Ramos (cell line): ENCODE measurements at regions not wholly inside any gene's neighbourhood (a gene's known extent, or its start where the extent isn't known, plus 50 kb on each side); places are given as distances from the start of the nearest gene placed in this dataset.
"Not testable (repeated sequence)": the region's sequence is repeated elsewhere in the genome, so short reads cannot be mapped to it uniquely, and the experiment has no call there.

Experiments used
- in situ Hi-C: fragments of 300-500 bp; cut with MboI; formaldehyde crosslinking; loops from one replicate; pipeline ENCODE4 v1.14.3; 2022; ENCODE audit warnings: low sequenced_read_pairs; ENCODE audit not compliant: unreplicated experiment

DNA sequence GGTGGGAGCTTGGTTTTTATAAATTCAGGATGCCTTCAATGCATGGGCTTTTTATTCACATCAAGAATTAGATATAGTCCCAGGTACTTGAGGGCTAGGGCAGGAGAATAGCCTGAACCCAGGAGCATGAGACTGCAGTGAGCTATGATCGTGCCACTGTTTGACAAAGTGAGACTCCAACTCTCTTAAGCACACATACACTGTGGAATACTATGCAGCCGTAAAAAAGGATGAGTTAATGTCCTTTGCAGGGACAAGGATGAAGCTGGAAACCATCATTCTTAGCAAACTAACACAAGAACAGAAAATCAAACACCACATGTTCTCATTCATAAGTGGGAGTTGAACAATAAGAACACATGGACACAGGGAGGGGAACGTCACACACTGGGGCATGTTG, 470.0 kb downstream of the SETD4 start:
- in situ Hi-C loops, result not testable (repeated sequence)

GRCh38 chr21:35587841-35588380, 472.4 kb downstream of the SETD4 start:
- in situ Hi-C loops, result no loop called here

- in situ Hi-C loops, result no loop called here
Observed at GRCh38 chr21:35586305-35586704, 474.0 kb downstream of the SETD4 start.

GRCh38 chr21:35585878-35586277, 474.4 kb downstream of the SETD4 start:
- in situ Hi-C loops, result no loop called here

- in situ Hi-C loops, result no loop called here
Observed at GRCh38 chr21:35585155-35585554, 475.2 kb downstream of the SETD4 start.

- in situ Hi-C loops, result no loop called here
Observed at GRCh38 chr21:35583566-35584216, 476.6 kb downstream of the SETD4 start.

DNA sequence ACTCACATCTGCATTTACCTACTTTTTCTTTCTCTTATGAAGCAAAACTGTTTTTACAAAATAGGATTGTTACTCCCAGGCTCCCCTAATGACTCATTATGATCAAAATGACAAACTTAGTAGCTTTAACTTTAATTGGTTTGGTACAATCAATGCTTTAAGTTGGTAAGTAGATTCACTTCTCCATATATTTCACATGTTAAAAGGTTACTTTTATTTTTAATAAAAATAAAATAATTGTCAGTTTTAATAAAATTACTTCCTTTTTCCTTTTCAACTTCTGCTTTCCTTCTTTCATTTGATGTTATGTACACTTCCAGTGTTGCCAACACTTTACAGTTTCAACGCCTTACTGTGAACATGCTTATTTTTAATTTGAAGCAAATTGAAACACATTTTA, 477.6 kb downstream of the SETD4 start:
- in situ Hi-C loops, result no loop called here

DNA sequence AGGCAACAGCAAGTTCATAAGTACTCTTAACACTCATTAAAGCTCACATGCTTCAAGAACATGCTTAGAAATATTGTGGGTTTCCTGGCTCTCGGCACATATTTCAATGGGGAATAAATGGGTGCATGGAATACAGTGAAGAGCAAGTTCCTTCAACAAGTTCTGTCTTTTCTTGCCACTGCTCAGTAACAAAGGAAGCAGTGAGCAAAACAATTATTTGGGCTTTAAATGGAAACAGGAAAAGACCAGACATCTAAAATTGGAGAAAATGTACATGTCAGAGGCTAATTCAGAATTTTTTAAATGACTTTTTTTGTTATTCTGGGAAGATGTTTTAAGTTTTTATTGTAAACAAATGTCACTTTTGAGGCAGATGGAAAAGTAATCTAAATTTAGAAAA, 478.7 kb downstream of the SETD4 start:
- in situ Hi-C loops, result no loop called here

DNA sequence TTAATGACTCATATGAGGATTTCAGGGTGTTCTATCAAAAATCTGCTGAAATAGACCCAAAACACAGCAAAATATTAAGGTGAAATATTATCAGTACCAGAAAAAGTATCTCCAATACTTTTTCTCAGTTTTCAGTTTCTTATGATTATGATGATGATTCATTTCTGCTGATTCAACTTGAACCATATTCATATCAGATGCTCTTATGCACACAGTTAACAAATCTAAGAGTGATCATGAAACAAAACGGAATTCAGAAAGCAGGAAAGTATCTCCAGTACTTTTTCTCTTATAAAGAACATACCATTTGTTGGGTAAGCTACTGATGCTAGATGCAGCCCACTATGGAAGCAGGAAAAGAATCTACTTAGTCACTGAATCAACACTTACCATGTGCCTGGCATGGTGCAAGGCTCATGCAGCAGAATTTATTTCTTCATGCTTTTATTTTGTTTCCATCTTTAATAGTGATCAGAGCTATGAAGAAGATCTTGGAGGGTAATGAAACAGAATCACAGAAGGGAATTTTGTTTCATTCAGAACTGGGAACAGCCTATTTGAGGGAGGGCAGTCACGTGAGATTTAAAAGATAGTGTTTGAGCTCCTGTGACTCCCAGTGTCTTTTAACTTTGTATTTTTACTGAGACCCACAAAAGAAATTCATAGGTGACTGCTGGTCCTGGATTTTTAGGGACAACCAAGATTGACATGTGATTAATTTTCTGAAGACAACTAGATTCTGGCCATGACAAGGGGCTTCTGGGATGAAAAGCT, 480.6 kb downstream of the SETD4 start:
- in situ Hi-C loops, result no loop called here

DNA sequence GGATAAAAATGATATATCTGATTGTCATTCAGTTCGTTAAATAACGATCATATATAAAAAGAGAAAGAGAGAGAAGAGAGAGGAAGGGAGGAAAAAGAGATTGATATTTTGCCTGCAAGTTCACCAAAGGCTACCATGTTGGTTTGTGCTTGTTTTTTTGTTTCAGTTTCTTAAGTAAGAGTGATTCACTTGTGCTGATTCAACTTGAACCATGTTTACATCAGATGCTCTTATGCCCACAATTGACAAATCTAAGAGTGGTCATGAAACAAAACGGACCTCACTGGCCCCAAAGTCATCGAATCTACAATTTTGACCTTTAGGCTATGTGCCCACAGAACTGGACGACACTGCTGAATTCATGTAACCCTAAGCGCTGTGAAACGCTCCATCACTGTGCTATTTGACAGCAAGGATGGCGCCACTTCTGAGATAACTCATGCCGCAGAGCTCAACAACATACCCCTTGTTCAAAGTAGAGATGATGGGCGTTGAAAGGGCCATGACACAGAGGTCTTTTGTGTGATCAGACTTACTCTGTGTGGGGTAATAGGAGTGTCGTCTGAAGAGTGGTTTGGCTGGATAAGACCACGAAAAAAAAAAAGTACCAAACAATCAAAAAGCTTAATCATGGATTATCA, 481.4 kb downstream of the SETD4 start:
- in situ Hi-C loops, result no loop called here

DNA sequence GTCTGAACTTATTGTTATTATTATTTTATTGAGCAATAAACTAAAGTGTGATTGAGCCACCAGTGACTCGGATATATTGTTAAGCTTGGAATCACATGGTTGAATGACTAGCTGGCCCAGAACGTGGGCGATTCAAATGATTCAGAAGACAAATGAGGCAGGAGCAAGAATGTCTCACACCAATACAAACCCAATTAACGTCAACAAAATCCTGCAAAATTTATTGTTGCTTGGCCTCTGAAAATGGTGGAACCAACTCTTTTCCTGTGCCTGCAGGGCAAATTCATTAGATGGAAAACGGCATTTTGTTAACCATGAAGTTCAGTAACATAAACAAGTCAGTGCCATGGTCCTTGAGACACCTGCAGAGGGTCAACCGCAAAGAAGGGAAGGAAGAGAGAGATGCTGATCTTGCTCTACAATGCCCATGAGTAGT, 482.0 kb downstream of the SETD4 start:
- in situ Hi-C loops, result no loop called here

- in situ Hi-C loops, result no loop called here
Observed at GRCh38 chr21:35575280-35575915, 484.9 kb downstream of the SETD4 start.

DNA sequence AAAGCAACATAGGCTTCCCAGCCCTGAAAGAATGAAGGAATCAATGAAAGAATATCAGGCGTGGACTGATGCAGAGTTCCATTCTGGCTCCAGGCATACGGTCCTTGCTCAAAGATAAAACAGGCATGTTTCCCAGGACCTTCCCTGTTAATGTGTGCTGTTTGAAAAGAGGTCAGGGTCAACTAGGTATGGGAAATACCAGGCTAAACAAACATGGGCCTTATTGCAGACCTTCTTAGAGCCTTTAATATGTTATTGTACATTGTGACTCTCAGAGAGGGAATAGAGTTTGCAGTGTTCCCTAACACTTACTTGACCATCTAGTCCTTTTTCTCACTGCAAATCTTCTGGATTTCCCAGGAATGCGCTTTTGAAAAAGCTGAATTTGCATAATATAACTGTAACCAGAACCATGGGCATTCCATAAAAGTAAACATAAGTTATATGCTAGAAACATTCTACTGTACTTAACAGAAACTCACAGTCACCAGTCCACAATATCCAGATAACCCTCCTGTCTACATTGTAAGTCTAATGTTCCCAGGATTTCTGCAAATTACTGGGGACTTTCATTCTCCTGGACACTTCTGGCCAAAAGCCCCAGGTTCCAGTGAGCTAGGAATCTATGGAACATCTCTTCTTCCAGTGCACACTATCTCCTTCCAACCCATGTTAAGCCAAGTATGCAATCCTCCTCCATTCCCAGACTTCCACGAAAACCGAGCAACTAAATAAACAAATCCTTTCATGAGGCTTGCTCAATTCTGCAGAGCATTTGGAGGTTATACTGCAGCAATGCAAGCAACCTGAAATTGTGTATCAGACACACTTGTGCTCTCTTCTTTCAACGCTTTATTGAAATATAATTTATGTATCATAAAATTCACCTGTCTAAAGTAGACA, 486.6 kb downstream of the SETD4 start:
- in situ Hi-C loops, result no loop called here

DNA sequence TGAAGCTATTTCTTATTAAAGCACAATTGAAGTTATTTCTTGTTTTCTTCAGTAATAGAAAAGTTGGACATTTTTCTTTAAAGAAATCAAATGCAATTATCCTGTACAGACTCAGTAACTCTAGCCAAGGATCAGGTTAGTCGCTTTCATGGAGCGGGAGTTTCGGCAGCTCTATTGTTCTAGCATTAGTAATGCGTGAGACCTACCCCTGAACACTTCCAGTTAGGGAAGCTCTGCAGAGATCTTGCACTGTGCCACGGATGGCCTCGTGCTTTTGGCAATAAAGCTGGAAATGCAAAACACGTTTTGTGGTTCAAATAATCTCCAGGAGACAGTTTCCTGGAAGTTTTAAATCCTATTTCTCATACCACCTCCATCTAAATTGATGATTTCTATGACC, 488.4 kb downstream of the SETD4 start:
- in situ Hi-C loops, result no loop called here

DNA sequence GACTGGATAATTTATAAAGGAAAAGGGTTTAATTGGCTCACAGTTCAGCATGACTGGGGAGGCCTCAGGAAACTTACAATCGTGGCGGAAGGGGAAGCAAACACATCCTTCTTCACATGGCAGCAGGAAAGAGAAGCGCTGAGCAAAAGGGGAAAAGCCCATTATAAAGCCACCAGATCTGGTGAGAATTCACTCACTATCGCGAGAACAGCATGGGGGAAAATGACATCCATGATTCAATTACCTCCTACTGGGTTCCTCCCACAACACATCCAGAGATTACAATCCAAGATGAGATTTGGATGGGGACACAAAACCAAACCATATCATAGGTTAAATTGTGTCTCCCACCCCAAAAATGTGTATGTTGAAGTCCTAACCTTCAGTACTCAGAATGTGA, 491.7 kb downstream of the SETD4 start:
- in situ Hi-C loops, result no loop called here

GRCh38 chr21:35566874-35567273, 493.5 kb downstream of the SETD4 start:
- in situ Hi-C loops, result no loop called here

DNA sequence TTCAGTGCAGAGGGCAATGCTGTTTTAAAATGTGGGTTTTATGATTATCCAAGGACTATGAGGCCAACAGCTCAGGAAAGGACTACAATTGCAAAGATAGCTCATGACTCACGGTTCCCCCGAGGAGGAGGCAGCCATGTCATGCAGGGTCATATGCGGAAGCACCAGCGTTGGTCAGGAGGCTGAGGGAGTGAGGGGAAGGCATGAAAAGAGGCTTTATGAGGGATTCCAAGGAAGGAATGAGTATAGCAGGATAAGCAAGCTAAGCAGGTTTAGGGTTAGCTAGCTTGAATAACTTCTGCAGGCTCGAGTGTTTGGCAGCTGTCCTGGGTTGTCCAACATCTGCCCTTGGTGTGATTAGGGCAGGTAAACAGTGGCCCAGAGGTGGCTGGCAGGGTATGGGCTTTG, 495.1 kb downstream of the SETD4 start:
- in situ Hi-C loops, result no loop called here

DNA sequence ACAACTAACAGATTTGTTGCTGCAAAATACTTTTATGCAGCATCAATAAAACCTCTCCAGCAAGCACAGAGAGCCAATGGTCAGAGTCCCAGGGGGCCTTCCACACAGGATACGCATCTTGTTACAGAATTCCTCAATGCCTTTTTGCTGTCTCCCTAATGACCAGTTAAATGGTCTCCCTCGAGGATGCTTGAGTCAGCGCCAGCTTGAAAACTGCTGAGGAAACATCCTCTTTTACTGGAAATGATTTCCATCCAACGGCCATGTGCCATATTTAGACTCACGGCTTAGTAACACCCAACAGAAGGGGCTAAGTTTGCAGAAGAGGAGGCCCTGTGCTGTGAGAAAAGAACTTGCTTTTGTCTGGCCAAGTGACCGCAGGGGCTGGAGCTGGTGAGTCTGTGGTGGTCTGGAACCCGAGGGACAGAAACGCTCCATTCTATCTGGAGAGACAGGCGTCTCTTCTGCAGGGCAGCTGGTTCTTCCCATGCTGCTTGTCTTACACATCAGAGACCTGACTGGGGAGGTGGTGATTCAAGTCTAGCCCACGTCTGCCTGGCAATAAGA, 496.4 kb downstream of the SETD4 start:
- in situ Hi-C loops, result no loop called here

GRCh38 chr21:35562876-35563275, 497.4 kb downstream of the SETD4 start:
- in situ Hi-C loops, result no loop called here
